Spleen (tissue), 7 donors: ENCODE measurements at regions not wholly inside any gene's neighbourhood (a gene's known extent, or its start where the extent isn't known, plus 50 kb on each side); places are given as distances from the start of the nearest gene placed in this dataset.

Experiments used
- CTCF ChIP-seq, 11 experiments: fragments of 200-600 bp in 7 of 11; fragments of 450-650 bp in 4 of 11; sonication (generic) in 4 of 11; IDR thresholded peaks in 8 of 11; conservative IDR thresholded peaks in 3 of 11; 1 replicate in 7 of 11; 2 replicates in 4 of 11; pipeline versions ENCODE4 v1.4.0 to v1.8.0; 2016 to 2021; ENCODE audit warnings: antibody characterized with exemption in 11 of 11, inconsistent platforms in 4 of 11, mild to moderate bottlenecking in 1 of 11
- POLR2A ChIP-seq, 3 donors: fragments of 450-650 bp; IDR thresholded peaks; one replicate each; pipeline ENCODE4 v1.5.1; 2017; ENCODE audit warnings: antibody characterized with exemption in 3 of 3, mild to moderate bottlenecking in 1 of 3
- donor health status: DM: no; HTN: no; CAD: no; lungs with moderate emphysema.
- donor health status: DM: no; HTN: no; CAD: no.
- donor health status: DM: no; HTN: no; CAD: no.

GRCh38 chr11:114877976-114878375, 199.6 kb downstream of the NXPE2 start:
- TF ChIP-seq CTCF (IDR thresholded peaks at IDR 0.05 in 8 of 11, conservative IDR thresholded peaks at IDR 0.05 in 3 of 11) (no peak), POLR2A (IDR thresholded peaks at IDR 0.05) (no peak)
